ENCODE measurements at regions not wholly inside any gene's neighbourhood (a gene's known extent, or its start where the extent isn't known, plus 50 kb on each side); places are given as distances from the start of the nearest gene placed in this dataset.

DNA sequence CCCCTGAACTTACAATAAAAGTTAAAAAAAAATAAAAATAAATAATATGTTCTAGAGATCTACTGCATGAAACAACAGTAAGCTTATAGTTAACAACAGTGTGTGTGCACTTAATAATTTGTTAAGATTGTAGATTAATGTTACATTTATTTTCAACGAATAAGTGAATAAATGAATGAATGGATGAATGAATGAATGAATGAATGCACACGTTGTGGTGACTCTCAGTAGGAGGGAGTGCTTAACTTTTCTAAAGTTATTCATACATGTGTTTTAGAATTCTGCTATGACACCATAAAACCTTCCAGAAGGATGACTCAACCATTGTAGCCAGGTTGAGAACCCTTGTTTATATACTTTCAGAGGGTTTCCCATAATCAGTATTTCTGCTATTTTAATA lies 1269.4 kb upstream of the CDH6 start:
- no peak for DNase-seq

DNA sequence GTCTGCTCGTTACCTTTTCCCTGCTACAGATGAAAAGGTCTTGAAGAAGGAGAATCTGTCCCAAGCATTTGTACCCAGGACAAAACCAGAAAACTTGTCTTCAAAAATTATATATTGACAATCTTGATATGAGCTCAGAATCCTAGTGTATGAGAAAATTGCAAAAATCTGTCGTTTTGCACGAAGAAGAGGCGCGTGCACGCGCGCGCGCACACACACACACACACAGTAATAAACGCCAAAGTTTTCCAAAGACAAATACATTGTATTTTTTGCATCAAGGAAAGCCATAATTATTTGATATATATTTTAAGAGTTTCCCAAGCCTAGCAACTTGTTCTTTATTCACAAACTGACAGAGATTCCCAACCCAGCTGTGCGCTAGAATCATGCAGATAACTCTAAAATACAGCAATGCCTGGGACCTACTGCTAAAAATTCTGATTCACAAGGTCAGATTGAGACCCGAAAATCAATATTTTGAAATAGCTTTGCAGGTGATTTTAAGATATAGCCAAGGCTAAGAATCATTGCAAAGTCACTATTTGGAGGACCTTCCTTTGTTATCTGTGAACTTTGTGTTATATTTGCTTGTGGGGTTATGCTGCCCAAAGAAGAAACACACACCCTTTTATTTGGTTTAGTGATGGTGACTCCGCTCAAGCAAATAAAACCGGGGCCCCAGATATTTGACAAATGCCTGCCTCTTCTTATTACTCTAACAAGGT lies 1287.7 kb upstream of the CDH6 start:
- no peak for DNase-seq

DNA sequence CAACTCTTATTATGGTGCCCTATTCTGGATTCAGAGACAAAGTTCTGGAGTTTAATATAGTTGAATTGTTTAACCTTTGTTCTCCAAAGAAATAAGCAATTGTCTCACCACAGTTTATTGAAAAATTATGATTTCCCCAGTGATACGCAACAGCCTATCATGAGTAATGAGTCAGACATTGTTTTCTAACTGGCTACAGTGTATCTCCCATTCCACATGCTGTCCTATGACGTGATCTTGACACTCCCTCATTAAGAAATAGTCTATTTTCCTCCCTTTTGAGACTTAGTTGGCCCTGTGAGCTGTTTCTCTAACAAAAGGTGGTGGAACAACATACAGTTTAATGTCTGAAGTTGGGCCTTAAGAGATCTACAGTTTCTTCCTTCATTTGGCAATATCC lies 1290.6 kb upstream of the CDH6 start:
- DNase-seq, result no peak

GRCh38 chr5:29899583-29899982 lies 1293.9 kb upstream of the CDH6 start:
- no peak for DNase-seq

DNA sequence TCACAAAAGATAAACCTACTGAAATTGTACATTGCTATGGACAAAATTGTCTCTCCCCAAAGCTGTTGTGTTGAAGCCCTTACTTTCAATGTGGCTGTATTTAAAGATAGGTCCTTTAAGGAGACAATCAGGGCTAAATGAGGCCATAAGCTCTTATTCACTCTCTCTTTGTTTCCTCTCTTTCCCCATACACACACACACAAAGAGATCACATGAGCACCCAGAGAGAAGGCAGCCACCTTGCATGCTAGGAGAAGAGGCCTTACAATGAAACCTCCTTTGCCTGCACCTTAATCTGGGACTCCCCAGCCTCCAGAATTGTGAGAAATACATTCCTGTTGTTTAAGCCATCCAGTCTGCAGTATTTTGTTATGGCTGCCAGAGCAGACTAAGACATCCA lies 1295.6 kb upstream of the CDH6 start:
- DNase-seq, result no peak

GRCh38 chr5:29896646-29897045 lies 1296.8 kb upstream of the CDH6 start:
- DNase-seq, result no peak

DNA sequence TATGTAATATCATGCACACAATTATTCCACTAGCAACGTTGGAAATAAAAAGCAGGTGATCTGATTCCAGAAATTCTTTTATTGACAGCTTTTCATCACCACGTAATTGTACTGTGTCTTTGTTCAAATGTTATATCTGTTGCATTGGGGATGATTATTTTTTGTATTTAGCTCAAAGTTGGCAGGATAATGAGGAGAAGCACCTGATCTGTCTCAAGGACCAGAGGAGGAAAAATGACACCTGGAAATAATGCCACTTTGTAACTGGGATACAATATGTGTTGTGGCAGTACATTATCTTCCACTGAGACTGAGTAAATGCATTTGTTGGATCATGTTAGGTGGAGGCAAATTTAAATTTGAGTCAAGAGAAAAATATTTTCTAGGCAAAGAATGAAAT lies 1298.8 kb upstream of the CDH6 start:
- DNase-seq, result no peak

- DNase-seq, result no peak
Observed at GRCh38 chr5:29889051-29889450, 1304.4 kb upstream of the CDH6 start.

DNA sequence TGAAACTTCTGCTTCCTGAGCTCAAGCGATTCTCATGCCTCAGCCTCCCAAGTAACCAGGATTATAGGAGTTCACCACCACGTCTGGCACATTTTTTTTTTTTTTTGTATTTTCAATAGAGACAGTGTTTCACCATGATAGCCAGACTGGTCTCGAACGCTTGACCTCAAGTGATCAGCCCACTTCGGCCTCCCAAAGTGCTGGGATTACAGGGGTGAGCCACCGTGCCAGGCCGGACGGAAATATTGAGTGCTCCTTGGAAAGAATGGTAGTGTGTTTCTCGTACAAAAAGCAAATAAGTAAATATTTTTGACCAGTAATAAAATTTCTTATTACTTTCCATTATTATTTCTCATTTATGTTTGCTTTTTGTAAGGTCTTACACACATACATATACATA lies 1307.9 kb upstream of the CDH6 start:
- DNase-seq, result no peak

DNA sequence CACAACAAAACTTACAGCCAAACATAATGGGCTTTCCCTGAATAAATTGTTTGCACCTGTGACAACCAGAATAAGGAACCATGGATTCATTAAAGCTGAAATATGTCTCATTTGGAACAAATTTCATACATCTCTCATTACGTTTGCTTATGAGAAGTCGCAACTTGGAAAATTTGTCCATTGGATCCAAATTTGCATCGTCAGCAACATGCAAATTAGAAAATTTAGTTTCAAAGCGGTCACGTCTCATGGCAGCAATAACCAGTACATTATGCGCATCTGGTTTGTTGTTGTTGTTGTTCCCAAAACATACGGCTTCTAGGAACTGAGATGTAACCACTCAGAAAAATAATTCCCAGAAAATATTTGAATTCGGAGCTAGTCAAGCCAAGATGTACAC lies 1311.5 kb upstream of the CDH6 start:
- no peak for DNase-seq

DNA sequence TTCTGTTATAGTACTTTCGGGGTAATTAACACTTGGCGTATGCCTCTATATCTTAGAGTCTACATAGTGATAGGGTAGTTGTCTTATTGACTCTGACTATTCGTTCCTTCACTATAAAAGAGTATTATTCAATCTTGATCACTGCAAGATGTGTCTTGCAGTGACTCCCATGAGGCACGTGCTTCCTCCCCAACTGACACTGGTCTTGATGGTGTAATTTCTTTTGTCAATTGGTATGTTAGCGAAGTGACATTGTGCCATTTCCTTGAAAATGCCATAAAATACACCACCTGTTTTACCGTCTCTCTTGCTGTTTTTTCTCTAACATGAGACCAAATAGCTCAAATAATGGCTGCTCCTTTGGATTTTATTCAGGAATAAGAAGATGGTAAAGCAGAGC lies 1314.1 kb upstream of the CDH6 start:
- no peak for DNase-seq

DNA sequence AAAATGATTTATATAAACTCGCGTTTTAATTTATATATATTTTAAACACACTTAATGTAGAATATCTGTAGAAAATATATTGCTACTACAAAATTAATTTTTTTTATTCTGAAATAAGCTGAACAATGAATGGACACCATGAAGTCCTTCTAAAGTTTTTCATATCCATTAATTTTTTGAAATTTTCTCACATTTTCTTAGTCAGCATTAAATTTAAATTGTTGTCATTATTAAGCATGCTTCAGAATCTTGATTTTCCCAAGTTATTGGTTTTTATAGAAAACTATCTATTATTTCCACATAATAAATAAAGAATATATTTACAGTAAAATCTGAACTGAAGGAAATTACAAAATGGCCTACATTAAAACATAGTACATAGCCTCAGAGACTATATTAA lies 1314.9 kb upstream of the CDH6 start:
- no peak for DNase-seq

GRCh38 chr5:29867155-29867554 lies 1326.3 kb upstream of the CDH6 start:
- DNase-seq, result no peak

DNA sequence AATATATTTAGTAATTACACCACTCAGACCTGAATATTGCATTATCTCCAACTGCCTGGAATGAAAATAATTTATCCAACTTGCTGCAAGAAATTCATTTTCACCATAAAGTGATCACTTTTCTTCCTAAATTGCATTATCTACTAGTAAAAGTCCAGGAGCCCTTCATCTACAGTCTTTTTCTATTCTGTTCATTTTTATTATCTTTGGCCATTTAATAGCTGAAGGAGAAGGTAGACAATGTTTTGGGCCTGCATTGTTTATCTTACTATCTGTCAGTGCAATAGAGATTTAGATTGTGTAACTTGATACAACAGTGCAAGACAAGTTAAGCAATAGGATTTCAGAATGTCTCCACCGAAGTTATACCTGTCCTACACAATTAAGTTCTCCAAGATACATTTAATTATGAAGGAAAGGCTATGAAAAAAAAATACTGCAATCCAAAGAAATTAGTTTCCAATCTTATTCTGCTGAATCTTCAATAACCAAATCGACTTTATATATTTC lies 1339.7 kb upstream of the CDH6 start:
- no peak for DNase-seq

- no peak for DNase-seq
Observed at GRCh38 chr5:29852329-29852728, 1341.2 kb upstream of the CDH6 start.

GRCh38 chr5:29845206-29845605 lies 1348.3 kb upstream of the CDH6 start:
- DNase-seq, result no peak

- no peak for DNase-seq
Observed at GRCh38 chr5:29833394-29833793, 1360.1 kb upstream of the CDH6 start.

DNA sequence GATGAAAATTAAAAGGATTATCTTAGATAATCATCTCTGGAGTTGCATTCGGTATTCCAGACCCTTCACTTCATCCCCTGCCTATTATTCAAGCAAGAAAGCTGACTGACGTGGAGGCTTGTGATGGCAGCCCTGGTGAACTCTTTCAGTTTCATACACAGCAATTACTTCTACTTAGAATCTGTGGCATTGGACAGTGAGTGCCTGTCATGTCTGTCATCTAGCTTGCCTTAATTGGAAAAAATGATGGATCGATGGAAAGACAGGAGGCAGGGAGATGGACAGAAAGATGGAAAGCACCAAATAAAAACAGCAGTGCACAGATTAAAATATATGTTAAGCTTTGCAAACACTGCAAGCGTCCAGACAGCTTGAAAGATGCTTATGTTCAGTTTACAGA lies 1371.0 kb upstream of the CDH6 start:
- DNase-seq, result no peak

DNA sequence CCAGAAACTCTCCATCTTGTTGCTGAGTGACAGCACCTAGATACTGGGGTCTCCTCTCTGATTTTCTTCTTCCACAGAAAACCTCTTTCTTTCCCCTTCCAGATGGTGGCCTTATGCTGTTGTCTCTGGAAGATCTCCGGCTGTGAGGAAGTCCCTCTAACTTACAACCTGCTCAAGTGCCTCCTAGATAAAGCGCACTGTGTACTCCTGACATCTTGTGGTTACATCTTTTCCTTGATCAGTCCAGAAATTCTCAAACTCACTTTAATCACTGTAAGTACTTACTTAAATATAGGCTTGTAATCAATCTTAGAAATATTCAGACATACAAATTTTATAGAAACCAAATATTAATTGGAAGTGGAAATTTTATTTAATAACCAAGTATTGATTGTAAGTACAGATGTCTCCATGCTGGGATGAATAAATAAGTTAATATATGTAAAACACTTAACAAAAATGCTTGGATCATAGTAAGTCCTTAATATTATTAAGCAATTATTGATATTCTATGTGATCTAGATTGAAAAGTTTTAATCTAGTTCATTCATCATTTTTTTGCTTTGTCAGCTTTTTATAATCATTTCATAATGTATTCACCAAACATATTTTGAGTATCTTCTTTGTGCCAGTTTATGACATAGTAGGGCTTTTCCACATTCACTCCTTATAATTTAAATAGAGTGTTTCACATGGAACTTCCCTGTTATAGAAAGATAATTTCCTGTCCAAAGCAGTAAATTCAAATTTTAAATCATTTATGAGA lies 1381.4 kb upstream of the CDH6 start:
- DNase-seq, result no peak

- no peak for DNase-seq
Observed at GRCh38 chr5:29805804-29806203, 1387.7 kb upstream of the CDH6 start.

GRCh38 chr5:29800752-29801151 lies 1392.7 kb upstream of the CDH6 start:
- no peak for DNase-seq

- no peak for DNase-seq
Observed at GRCh38 chr5:29796013-29796412, 1397.5 kb upstream of the CDH6 start.

- no peak for DNase-seq
Observed at GRCh38 chr5:29795096-29795652, 1398.3 kb upstream of the CDH6 start.

GRCh38 chr5:29794141-29794787 lies 1399.2 kb upstream of the CDH6 start:
- no peak for DNase-seq
